ENCODE measurements at regions not wholly inside any gene's neighbourhood (a gene's known extent, or its start where the extent isn't known, plus 50 kb on each side); places are given as distances from the start of the nearest gene placed in this dataset.

- TF ChIP-seq CTCF (IDR thresholded peaks at IDR 0.05; ENCODE audit: insufficient read depth, low read length) (no peak), POLR2AphosphoS5 (IDR thresholded peaks at IDR 0.05; ENCODE audit: low read depth) (no peak)
- TF ChIP-seq, protein P1, sequence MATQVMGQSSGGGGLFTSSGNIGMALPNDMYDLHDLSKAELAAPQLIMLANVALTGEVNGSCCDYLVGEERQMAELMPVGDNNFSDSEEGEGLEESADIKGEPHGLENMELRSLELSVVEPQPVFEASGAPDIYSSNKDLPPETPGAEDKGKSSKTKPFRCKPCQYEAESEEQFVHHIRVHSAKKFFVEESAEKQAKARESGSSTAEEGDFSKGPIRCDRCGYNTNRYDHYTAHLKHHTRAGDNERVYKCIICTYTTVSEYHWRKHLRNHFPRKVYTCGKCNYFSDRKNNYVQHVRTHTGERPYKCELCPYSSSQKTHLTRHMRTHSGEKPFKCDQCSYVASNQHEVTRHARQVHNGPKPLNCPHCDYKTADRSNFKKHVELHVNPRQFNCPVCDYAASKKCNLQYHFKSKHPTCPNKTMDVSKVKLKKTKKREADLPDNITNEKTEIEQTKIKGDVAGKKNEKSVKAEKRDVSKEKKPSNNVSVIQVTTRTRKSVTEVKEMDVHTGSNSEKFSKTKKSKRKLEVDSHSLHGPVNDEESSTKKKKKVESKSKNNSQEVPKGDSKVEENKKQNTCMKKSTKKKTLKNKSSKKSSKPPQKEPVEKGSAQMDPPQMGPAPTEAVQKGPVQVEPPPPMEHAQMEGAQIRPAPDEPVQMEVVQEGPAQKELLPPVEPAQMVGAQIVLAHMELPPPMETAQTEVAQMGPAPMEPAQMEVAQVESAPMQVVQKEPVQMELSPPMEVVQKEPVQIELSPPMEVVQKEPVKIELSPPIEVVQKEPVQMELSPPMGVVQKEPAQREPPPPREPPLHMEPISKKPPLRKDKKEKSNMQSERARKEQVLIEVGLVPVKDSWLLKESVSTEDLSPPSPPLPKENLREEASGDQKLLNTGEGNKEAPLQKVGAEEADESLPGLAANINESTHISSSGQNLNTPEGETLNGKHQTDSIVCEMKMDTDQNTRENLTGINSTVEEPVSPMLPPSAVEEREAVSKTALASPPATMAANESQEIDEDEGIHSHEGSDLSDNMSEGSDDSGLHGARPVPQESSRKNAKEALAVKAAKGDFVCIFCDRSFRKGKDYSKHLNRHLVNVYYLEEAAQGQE (IDR thresholded peaks at IDR 0.05; ENCODE audit: insufficient replicate concordance, low read depth): no peak
Measured at GRCh38 chr2:139769633-139770032, 989.4 kb upstream of the NXPH2 start.
